ENCODE measurements at regions not wholly inside any gene's neighbourhood (a gene's known extent, or its start where the extent isn't known, plus 50 kb on each side); places are given as distances from the start of the nearest gene placed in this dataset.

DNA sequence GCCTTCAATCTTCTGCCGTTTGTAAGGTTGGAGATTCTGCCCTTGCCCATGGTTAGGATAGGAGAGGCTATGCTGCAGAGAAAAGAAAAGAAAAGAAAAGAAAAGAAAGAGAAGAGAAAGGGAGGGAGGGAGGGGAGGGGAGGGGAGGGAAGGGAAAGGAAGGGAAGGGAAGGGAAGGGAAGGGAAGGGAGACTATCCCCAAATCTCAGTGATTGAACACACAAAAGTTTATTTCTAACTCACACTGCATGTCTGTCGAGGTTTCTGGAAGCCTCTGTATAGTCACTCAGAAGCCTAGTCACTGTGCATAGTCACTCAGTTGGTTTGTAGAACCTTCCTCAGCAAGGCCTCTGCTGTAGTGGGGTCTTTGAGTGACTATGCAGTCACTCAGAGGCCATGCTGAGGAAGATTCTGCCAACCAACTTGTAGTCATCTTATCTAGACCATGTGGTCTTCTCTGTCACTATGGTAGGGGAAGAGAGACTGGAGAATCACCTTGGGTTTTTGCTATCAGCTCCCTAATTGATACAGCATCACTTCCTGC, 52.3 kb upstream of the ABCC9 start:
- H3K9me3 ChIP-seq (replicated peaks; ENCODE audit: control insufficient read depth, insufficient read depth, low read length) = no peaks in the 10 kb centered on the region
- H3K9me1 ChIP-seq (replicated peaks; ENCODE audit: control insufficient read depth, extremely low read depth, insufficient read depth, low read length) = no peaks in the 10 kb centered on the region
- H3K4me3 ChIP-seq (replicated peaks in 1 of 3; ENCODE audit: insufficient read depth in 1 of 3, low read depth in 1 of 3, low read length in 3 of 3) = no peak overlapping the region
- no peak for TF ChIP-seq POLR2A (IDR thresholded peaks at IDR 0.05; ENCODE audit: low read depth, low read length)
- TF ChIP-seq, protein P1, sequence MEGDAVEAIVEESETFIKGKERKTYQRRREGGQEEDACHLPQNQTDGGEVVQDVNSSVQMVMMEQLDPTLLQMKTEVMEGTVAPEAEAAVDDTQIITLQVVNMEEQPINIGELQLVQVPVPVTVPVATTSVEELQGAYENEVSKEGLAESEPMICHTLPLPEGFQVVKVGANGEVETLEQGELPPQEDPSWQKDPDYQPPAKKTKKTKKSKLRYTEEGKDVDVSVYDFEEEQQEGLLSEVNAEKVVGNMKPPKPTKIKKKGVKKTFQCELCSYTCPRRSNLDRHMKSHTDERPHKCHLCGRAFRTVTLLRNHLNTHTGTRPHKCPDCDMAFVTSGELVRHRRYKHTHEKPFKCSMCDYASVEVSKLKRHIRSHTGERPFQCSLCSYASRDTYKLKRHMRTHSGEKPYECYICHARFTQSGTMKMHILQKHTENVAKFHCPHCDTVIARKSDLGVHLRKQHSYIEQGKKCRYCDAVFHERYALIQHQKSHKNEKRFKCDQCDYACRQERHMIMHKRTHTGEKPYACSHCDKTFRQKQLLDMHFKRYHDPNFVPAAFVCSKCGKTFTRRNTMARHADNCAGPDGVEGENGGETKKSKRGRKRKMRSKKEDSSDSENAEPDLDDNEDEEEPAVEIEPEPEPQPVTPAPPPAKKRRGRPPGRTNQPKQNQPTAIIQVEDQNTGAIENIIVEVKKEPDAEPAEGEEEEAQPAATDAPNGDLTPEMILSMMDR (IDR thresholded peaks at IDR 0.05; ENCODE audit: extremely low read depth in 1 of 2, insufficient read depth in 1 of 2, low read depth in 1 of 2, low read length in 2 of 2) = no peak
- TF ChIP-seq, protein P2, sequence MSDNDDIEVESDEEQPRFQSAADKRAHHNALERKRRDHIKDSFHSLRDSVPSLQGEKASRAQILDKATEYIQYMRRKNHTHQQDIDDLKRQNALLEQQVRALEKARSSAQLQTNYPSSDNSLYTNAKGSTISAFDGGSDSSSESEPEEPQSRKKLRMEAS (IDR thresholded peaks at IDR 0.05; ENCODE audit: insufficient read depth, insufficient read length) = no peak
- TF ChIP-seq FOS (IDR thresholded peaks at IDR 0.05; ENCODE audit: borderline replicate concordance, insufficient read depth, low read length) = no peak
- TF ChIP-seq EZH2 (IDR thresholded peaks at IDR 0.05; ENCODE audit: borderline replicate concordance, low read depth, low read length, severe bottlenecking) = no peak
- TF ChIP-seq MYC (IDR thresholded peaks at IDR 0.05; ENCODE audit: low read depth, low read length) = no peak
- TF ChIP-seq JUN (IDR thresholded peaks at IDR 0.05; ENCODE audit: borderline replicate concordance, insufficient read depth, insufficient read length, low read depth) = no peak
- no peak for TF ChIP-seq GATA2 (IDR thresholded peaks at IDR 0.05; ENCODE audit: insufficient read depth, insufficient read length, low read depth, low read length)
- TF ChIP-seq POLR2AphosphoS5 (IDR thresholded peaks at IDR 0.05; ENCODE audit: insufficient read depth, low read depth, low read length) = no peak
- no peaks in the 10 kb centered on the region for H3K36me3 ChIP-seq (ENCODE audit: control insufficient read depth in 2 of 2, extremely low read depth in 1 of 2, insufficient read depth in 2 of 2, low read length in 2 of 2)
- no peaks in the 10 kb centered on the region for H3K27me3 ChIP-seq (ENCODE audit: control insufficient read depth in 2 of 2, insufficient read depth in 2 of 2, low read length in 2 of 2)
- intact Hi-C loops (cut with micrococcal nuclease) = no loop called here
- CTCF ChIA-PET = interaction anchor here (1.0 to 8.1 kb wide), 3 partner anchors 10 to 295 kb away, joined by 3 to 517 read pairs (median 3); no protein-coding TSS in a partner anchor
- H4K20me1 ChIP-seq (replicated peaks; ENCODE audit: control insufficient read depth, extremely low read depth, insufficient read depth, low read length) = no peaks in the 10 kb centered on the region
- no peak overlapping the region for H2AFZ ChIP-seq (ENCODE audit: low read depth, low read length)
- BruUV-seq (replicated peaks) = no TSS peak
- no peak for FAIRE-seq
- no peaks in the 10 kb centered on the region for H3K79me2 ChIP-seq (ENCODE audit: control insufficient read depth, insufficient read depth, low read length)
- POLR2A ChIA-PET = no interaction called here
- dilution Hi-C loops (cut with MboI; ENCODE audit: extremely low pct_ligation_motif_present, low sequenced_read_pairs) = no loop called here
- no peak overlapping the region for H3K27ac ChIP-seq (ENCODE audit: insufficient read depth, low read depth, low read length)
- peaks cover 9% of the 10 kb centered on the region for H3K4me1 ChIP-seq (ENCODE audit: control insufficient read depth, extremely low read depth, insufficient read depth, low read length)
- no peak overlapping the region for H3K9ac ChIP-seq (replicated peaks; ENCODE audit: extremely low read depth, insufficient read depth, low read length)
- no peak overlapping the region for H3K4me2 ChIP-seq (ENCODE audit: insufficient read depth, low read length)
- DNase-seq (ENCODE audit: low read depth, low spot score) = no peak

Measured in endothelial cell of umbilical vein (primary cell).